Subcutaneous abdominal adipose tissue (tissue), 5 donors: ENCODE measurements at regions not wholly inside any gene's neighbourhood (a gene's known extent, or its start where the extent isn't known, plus 50 kb on each side); places are given as distances from the start of the nearest gene placed in this dataset.

Source experiments
- H3K27ac ChIP-seq: one replicate; pipeline ENCODE4 v1.7.0; 2013; ENCODE audit warnings: low read depth, mild to moderate bottlenecking, inconsistent platforms, low read length, moderate library complexity
- H3K27me3 ChIP-seq, 5 donors: one replicate each; pipeline ENCODE4 v1.7.0; 2013; ENCODE audit warnings: low read length in 5 of 5, inconsistent platforms in 1 of 5; ENCODE audit not compliant: control insufficient read depth in 5 of 5, insufficient read depth in 4 of 5
- H3K36me3 ChIP-seq, 5 donors: one replicate each; pipeline ENCODE4 v1.7.0; 2013; ENCODE audit warnings: low read length in 5 of 5; ENCODE audit not compliant: control insufficient read depth in 5 of 5, insufficient read depth in 5 of 5
- H3K4me1 ChIP-seq, 5 donors: one replicate each; pipeline ENCODE4 v1.7.0; 2013; ENCODE audit warnings: low read length in 5 of 5, mild to moderate bottlenecking in 3 of 5, moderate library complexity in 1 of 5; ENCODE audit not compliant: control insufficient read depth in 5 of 5, insufficient read depth in 5 of 5
- H3K4me3 ChIP-seq, 5 donors: one replicate each; pipeline ENCODE4 v1.7.0; 2013; ENCODE audit warnings: low read length in 5 of 5, low read depth in 1 of 5
- H3K9ac ChIP-seq, 5 donors: one replicate each; pipeline ENCODE4 v1.7.0; 2013; ENCODE audit warnings: low read length in 5 of 5, mild to moderate bottlenecking in 4 of 5, moderate library complexity in 3 of 5
- H3K9me3 ChIP-seq, 5 donors: one replicate each; pipeline ENCODE4 v1.7.0; 2013; ENCODE audit warnings: low read length in 5 of 5; ENCODE audit not compliant: control insufficient read depth in 5 of 5
- donor health status: healthy.
- donor health status: healthy.
- donor health status: healthy.
- donor health status: healthy.
- donor health status: healthy.

DNA sequence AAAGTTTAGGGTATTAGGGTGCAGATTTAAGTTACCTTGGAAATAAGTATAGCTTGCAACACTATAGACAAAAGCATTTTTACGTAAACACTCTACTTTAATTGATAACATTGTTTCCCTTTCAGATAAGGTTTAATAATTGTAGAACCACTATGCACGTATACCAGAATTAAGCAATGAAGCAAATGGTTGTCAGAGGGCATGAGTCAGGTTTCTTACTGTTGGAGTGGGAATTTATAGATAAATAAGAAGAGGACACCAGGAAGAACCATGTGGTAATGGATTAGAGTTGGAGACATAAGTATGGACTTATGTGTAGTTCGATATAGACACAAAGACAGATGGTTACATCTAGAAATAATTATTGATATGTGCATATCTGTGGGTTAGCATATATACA is 355.6 kb downstream of the ETV1 start:
- Histone ChIP-seq H3K9me3 (no peaks in the 10 kb centered on the region), H3K9ac (no peak overlapping the region), H3K27ac (no peak overlapping the region), H3K4me3 (no peak overlapping the region), H3K4me1 (no peaks in the 10 kb centered on the region), H3K36me3 (no peaks in the 10 kb centered on the region), H3K27me3 (no peaks in the 10 kb centered on the region)

DNA sequence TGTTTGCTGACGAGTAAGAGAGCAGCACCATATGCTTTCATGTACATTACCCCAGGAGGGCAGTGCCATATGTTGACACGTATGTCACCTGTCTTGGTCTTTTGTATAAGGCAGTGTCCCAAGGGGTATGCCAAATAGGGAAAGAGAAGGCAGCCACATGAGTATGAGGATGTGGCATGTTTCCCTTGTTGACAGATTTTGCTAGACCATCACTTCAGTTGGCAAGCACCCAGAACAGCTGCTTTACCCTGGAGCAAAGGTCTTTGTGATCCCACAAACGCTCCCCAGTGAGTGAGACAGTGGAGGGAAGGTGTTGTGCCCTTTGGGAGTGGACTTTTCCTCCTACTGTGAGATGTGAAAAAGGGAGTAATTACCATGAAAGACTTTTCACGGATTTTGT is 350.1 kb downstream of the ETV1 start:
- H3K4me3 ChIP-seq: no peak overlapping the region
- no peaks in the 10 kb centered on the region for H3K4me1 ChIP-seq
- H3K9ac ChIP-seq: no peak overlapping the region
- no peaks in the 10 kb centered on the region for H3K27me3 ChIP-seq
- no peak overlapping the region for H3K27ac ChIP-seq
- H3K36me3 ChIP-seq: no peaks in the 10 kb centered on the region
- no peaks in the 10 kb centered on the region for H3K9me3 ChIP-seq

- H3K4me3 ChIP-seq: no peak overlapping the region
- no peak overlapping the region for H3K9ac ChIP-seq
- H3K36me3 ChIP-seq: no peaks in the 10 kb centered on the region
- no peaks in the 10 kb centered on the region for H3K4me1 ChIP-seq
- H3K27me3 ChIP-seq: no peaks in the 10 kb centered on the region
- H3K9me3 ChIP-seq: no peaks in the 10 kb centered on the region
- H3K27ac ChIP-seq: no peak overlapping the region
Observed at GRCh38 chr7:13641714-13642113, 347.8 kb downstream of the ETV1 start.

GRCh38 chr7:13651167-13651566 is 338.3 kb downstream of the ETV1 start:
- Histone ChIP-seq H3K27me3 (no peaks in the 10 kb centered on the region), H3K4me1 (no peaks in the 10 kb centered on the region), H3K9ac (no peak overlapping the region), H3K36me3 (no peaks in the 10 kb centered on the region), H3K4me3 (no peak overlapping the region), H3K9me3 (no peaks in the 10 kb centered on the region), H3K27ac (no peak overlapping the region)

DNA sequence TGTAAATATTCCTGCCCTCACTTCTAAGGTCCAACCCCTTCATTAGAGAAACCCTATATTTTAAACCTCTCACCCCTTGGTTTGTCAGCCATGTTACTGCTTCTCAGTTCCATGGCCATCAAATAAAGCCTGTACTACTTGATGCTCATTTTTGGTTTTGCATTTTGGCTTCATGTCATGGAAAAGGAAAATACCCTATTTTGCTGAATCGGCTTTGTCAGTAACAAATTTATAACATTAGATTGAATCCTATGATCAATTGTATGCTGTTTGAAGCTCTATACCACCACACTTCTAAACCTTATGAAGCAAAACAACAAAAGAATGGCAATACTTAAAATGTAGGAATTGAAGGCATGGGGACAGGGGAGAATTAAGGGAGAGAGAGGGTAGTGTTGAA is 333.1 kb downstream of the ETV1 start:
- no peaks in the 10 kb centered on the region for H3K27me3 ChIP-seq
- H3K36me3 ChIP-seq: no peaks in the 10 kb centered on the region
- H3K4me1 ChIP-seq: no peaks in the 10 kb centered on the region
- H3K9ac ChIP-seq: no peak overlapping the region
- peaks cover 0 to 6% (median 0%) of the 10 kb centered on the region in 5 donors for H3K9me3 ChIP-seq
- no peak overlapping the region for H3K27ac ChIP-seq
- no peak overlapping the region for H3K4me3 ChIP-seq

DNA sequence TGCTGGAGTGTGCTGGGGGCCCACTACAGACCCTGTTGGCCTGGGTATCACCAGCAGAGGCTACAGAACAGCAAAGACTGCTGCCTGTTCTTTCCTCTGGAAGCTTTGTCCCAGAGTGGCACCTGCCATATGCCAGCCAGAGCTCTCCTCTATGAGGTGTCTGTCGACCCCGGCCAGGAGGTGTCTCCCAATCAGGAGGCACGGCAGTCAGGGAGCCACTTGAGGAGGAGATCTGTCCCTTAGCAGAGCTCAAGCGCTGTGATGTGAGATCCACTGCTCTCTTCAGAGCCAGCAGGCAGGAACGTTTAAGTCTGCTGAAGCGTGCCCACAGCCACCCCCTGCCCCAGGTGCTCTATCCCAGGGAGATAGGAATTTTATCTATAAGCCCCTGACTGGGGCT is 316.2 kb downstream of the ETV1 start:
- H3K9ac ChIP-seq: no peak overlapping the region
- H3K27me3 ChIP-seq: no peaks in the 10 kb centered on the region
- H3K36me3 ChIP-seq: no peaks in the 10 kb centered on the region
- no peak overlapping the region for H3K27ac ChIP-seq
- peaks cover 0 to 6% (median 0%) of the 10 kb centered on the region in 5 donors for H3K9me3 ChIP-seq
- H3K4me3 ChIP-seq: no peak overlapping the region
- no peaks in the 10 kb centered on the region for H3K4me1 ChIP-seq

DNA sequence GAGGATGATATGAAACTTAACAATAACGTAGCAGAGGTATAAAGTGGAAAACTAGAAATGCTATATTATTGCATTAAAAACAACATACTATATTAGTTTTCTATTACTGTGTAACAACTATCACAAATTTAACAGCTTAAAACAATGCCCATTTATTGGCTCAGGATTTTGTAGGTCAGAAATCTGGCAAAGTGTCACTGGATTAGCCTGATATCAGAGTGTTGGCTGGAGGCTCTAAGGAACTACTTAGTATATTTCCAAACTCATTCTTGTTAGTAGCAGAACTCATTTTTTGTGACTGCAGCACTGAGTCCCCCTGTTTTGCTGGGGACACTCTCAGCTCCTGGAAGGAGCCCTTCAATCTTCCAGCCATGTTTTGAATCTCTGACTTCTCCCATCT is 306.8 kb downstream of the ETV1 start:
- Histone ChIP-seq H3K4me1 (no peaks in the 10 kb centered on the region), H3K9me3 (no peaks in the 10 kb centered on the region), H3K36me3 (no peaks in the 10 kb centered on the region), H3K9ac (no peak overlapping the region), H3K27me3 (no peaks in the 10 kb centered on the region), H3K4me3 (no peak overlapping the region), H3K27ac (no peak overlapping the region)

- Histone ChIP-seq H3K4me1 (no peaks in the 10 kb centered on the region), H3K4me3 (no peak overlapping the region), H3K27ac (no peak overlapping the region), H3K9ac (no peak overlapping the region), H3K36me3 (no peaks in the 10 kb centered on the region), H3K9me3 (no peaks in the 10 kb centered on the region), H3K27me3 (no peaks in the 10 kb centered on the region)
Observed at GRCh38 chr7:13687500-13687899, 302.0 kb downstream of the ETV1 start.

DNA sequence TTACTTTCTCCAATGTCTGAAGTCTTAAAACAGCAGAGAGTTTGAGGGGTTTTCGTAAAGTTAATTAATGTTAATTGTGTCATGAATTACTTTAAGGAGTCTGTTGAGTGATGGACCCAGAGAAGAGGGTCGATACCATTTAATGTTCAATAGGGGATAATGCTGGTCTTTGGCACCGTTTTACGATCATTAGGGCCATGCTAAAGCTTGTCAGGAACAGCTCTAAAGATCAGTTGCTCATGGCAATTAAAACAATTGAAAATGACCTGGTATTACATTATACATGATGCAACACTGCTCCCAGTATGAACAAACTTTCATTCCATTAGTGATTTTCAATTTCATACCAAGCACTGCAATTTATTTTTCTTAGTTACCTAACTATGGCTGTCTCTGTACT is 296.9 kb downstream of the ETV1 start:
- H3K9me3 ChIP-seq: no peaks in the 10 kb centered on the region
- no peak overlapping the region for H3K4me3 ChIP-seq
- no peak overlapping the region for H3K9ac ChIP-seq
- no peaks in the 10 kb centered on the region for H3K27me3 ChIP-seq
- H3K27ac ChIP-seq: no peak overlapping the region
- no peaks in the 10 kb centered on the region for H3K4me1 ChIP-seq
- H3K36me3 ChIP-seq: no peaks in the 10 kb centered on the region

DNA sequence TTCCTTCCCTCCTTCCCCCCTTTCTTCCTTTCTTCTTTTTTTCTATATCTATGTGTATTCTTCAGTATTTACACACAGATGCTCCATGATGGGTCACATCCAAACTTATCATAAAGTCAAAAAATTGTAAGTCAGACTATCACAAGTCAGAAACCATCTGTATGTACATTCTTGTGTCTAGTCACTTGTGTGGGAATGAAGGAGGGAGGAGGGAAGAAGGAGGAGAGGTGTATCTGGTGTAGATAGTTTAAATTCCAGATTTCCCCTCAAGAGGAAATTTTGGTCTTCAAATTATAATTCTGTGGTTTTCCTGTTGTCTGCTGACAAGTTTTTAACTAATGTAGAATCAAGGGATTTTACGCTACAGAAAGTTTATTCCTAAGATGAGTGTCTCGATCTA is 287.2 kb downstream of the ETV1 start:
- H3K27me3 ChIP-seq: no peaks in the 10 kb centered on the region
- no peak overlapping the region for H3K4me3 ChIP-seq
- no peak overlapping the region for H3K27ac ChIP-seq
- no peak overlapping the region for H3K9ac ChIP-seq
- H3K9me3 ChIP-seq: peaks cover 0 to 3% (median 0%) of the 10 kb centered on the region in 5 donors
- H3K36me3 ChIP-seq: no peaks in the 10 kb centered on the region
- H3K4me1 ChIP-seq: no peaks in the 10 kb centered on the region

- Histone ChIP-seq H3K9ac (no peak overlapping the region), H3K36me3 (no peaks in the 10 kb centered on the region), H3K9me3 (peaks cover 0 to 2% (median 0%) of the 10 kb centered on the region in 5 donors)
Observed at GRCh38 chr7:13708670-13709069, 280.8 kb downstream of the ETV1 start.

More at GRCh38 chr7:13708670-13709069, 280.8 kb downstream of the ETV1 start:
- Histone ChIP-seq H3K4me1 (no peaks in the 10 kb centered on the region), H3K4me3 (no peak overlapping the region), H3K27me3 (no peaks in the 10 kb centered on the region), H3K27ac (no peak overlapping the region)
